Esophagus squamous epithelium (tissue), 5 donors: ENCODE measurements at regions not wholly inside any gene's neighbourhood (a gene's known extent, or its start where the extent isn't known, plus 50 kb on each side); places are given as distances from the start of the nearest gene placed in this dataset.
A peak's percentile ranks its signal among the peaks of the same experiment; 100 is the strongest.

Experiments used
- DNase-seq: peaks from one replicate; lab custom pipeline; 2025; lab: John Stamatoyannopoulos, UW
- H3K27ac ChIP-seq, 4 donors: fragments of 200-600 bp; sonication (generic); one replicate each; pipeline ENCODE4 v1.5.1; 2016 to 2019; ENCODE audit warnings: mild to moderate bottlenecking in 1 of 4
- H3K27me3 ChIP-seq, 4 donors: fragments of 200-600 bp; sonication (generic); 1 replicate in 3 of 4; 2 replicates in 1 of 4; pipeline versions ENCODE4 v1.5.1 to v1.6.0; 2017 to 2021; ENCODE audit warnings: antibody characterized with exemption in 1 of 4
- H3K36me3 ChIP-seq, 3 donors: fragments of 200-600 bp; sonication (generic); one replicate each; pipeline ENCODE4 v1.5.1; 2016 to 2019
- H3K4me1 ChIP-seq, 3 donors: fragments of 200-600 bp; sonication (generic); one replicate each; pipeline ENCODE4 v1.5.1; 2017 to 2019
- H3K4me3 ChIP-seq, 4 donors: fragments of 200-600 bp; sonication (generic); 1 replicate in 3 of 4; 2 replicates in 1 of 4; pipeline ENCODE4 v1.5.1; 2016 to 2019; ENCODE audit warnings: mild to moderate bottlenecking in 2 of 4, moderate library complexity in 1 of 4
- H3K9me3 ChIP-seq, 3 donors: fragments of 200-600 bp; sonication (generic); one replicate each; pipeline ENCODE4 v1.5.1; 2016 to 2019
- CTCF ChIP-seq, 6 experiments: fragments of 450-650 bp in 4 of 6; fragments of 200-600 bp in 2 of 6; sonication (generic) in 2 of 6; IDR thresholded peaks; one replicate each; pipeline ENCODE4 v1.5.1; 2016 to 2019; ENCODE audit warnings: antibody characterized with exemption in 6 of 6, mild to moderate bottlenecking in 4 of 6, moderate library complexity in 4 of 6
- POLR2A ChIP-seq, 4 donors: fragments of 450-650 bp; IDR thresholded peaks; one replicate each; pipeline ENCODE4 v1.6.1; 2017; ENCODE audit warnings: antibody characterized with exemption in 4 of 4, mild to moderate bottlenecking in 4 of 4, moderate library complexity in 3 of 4
- WGBS, 2 donors: methylation state at CpG; one replicate each; pipeline ENCODE4 v1.1.5; 2018; 5-methylcytosine and 5-hydroxymethylcytosine counted together
- intact Hi-C: fragments of 100-400 bp; cut with DNase I; formaldehyde crosslinking; loops from one replicate; pipeline ENCODE4 v1.15.0; 2022
- donor health status: DM: yes; HTN: yes; CAD: no.

- Histone ChIP-seq H3K4me1 (peaks cover 4 to 52% (median 22%) of the 10 kb centered on the region in 3 donors), H3K27me3 (no peaks in the 10 kb centered on the region), H3K27ac (no peak overlapping the region), H3K36me3 (no peaks in the 10 kb centered on the region), H3K4me3 (no peak overlapping the region), H3K9me3 (no peaks in the 10 kb centered on the region)
- no peak for DNase-seq
- no peak for TF ChIP-seq POLR2A (IDR thresholded peaks at IDR 0.05)
- TF ChIP-seq CTCF (IDR thresholded peaks at IDR 0.05): no peak
- 48 to 91% methylated on average over 2 to 3 of the region's 11 CpGs for WGBS, 2 donors
- intact Hi-C loops: no loop called here
Observed at GRCh38 chr5:178790371-178790770, 59.9 kb upstream of the ZNF354A start.

- TF ChIP-seq POLR2A (IDR thresholded peaks at IDR 0.05) (no peak), CTCF (IDR thresholded peaks at IDR 0.05) (no peak)
- intact Hi-C loops: no loop called here
- whole genome bisulfite sequencing, 2 donors: 78 to 85% methylated on average over 10 to 13 of the region's 21 CpGs
- H3K27me3 ChIP-seq: no peaks in the 10 kb centered on the region
- H3K9me3 ChIP-seq: no peaks in the 10 kb centered on the region
- H3K4me3 ChIP-seq: no peak overlapping the region
- H3K27ac ChIP-seq: peak overlapping the region in 3 of 4 donors; percentile 77 to 85 (median 82)
- H3K4me1 ChIP-seq: peaks cover 4 to 58% (median 23%) of the 10 kb centered on the region in 3 donors
- no peaks in the 10 kb centered on the region for H3K36me3 ChIP-seq
- no peak for DNase-seq
Observed at GRCh38 chr5:178788381-178789085, 58.1 kb upstream of the ZNF354A start.

DNA sequence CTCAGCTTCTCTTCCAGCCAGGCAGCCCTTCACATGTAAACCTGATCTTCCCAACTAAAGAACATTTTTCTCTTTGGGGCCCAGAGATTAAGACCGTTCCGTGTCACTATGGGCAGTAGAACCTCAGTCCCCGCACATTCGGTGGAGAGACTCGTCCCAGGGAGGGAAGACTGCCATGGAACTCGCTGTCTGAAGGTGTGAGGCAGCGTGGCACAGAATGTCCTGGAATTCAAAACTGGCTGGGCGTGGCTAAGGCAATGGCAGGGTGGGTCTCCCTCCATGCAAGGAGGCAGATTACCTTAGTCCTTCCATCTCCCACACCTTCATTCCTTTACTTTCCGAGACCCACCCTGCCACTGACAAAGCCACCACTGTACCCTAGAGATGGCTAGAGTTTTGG, 57.4 kb upstream of the ZNF354A start:
- Histone ChIP-seq H3K27me3 (no peaks in the 10 kb centered on the region), H3K4me1 (peaks cover 4 to 58% (median 23%) of the 10 kb centered on the region in 3 donors), H3K27ac (peak overlapping the region; percentile 72 to 85 (median 80)), H3K4me3 (no peak overlapping the region), H3K9me3 (no peaks in the 10 kb centered on the region), H3K36me3 (no peaks in the 10 kb centered on the region)
- WGBS, 2 donors: 62 to 77% methylated on average over 8 to 9 of the region's 9 CpGs
- DNase-seq: no peak
- TF ChIP-seq POLR2A (IDR thresholded peaks at IDR 0.05) (no peak), CTCF (IDR thresholded peaks at IDR 0.05) (no peak)
- intact Hi-C loops: no loop called here

DNA sequence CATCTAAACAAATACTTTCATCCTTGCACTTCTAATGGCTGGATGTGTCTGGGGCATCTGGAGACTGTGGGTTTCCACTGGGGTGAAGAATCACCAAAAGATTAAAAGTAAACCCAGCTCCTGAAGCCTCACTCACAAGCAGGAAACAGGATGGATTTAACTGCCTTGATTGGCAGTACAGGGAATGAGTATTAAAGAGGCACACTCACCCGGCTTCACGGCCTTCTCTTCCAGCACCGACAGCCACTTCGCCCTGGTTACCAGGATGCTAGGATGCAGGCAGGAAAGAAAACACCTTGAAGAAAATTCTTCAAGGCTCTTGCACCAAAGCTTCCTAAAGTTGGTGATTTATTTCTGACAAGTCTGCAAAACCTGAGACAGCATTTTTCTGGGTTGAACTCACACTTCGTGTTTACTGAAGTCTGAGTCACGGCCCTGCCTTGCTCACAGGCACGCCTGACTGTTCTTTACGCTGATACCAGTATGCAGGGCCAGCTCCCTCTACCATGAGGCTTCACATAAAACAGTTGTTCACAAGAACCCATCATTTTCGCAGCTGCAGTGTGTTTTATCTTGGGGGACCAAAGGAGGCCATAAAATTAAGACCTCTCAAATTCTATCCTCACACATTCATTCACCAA, 56.5 kb upstream of the ZNF354A start:
- DNase-seq: no peak
- Histone ChIP-seq H3K4me3 (no peak overlapping the region), H3K27me3 (no peaks in the 10 kb centered on the region), H3K36me3 (no peaks in the 10 kb centered on the region), H3K4me1 (peaks cover 4 to 58% (median 23%) of the 10 kb centered on the region in 3 donors), H3K9me3 (no peaks in the 10 kb centered on the region), H3K27ac (peak overlapping the region; percentile 72 to 85 (median 80))
- 25 to 30% methylated on average over 9 of the region's 9 CpGs for WGBS, 2 donors
- TF ChIP-seq CTCF (IDR thresholded peaks at IDR 0.05): no peak
- no peak for TF ChIP-seq POLR2A (IDR thresholded peaks at IDR 0.05)
- intact Hi-C loops: no loop called here

DNA sequence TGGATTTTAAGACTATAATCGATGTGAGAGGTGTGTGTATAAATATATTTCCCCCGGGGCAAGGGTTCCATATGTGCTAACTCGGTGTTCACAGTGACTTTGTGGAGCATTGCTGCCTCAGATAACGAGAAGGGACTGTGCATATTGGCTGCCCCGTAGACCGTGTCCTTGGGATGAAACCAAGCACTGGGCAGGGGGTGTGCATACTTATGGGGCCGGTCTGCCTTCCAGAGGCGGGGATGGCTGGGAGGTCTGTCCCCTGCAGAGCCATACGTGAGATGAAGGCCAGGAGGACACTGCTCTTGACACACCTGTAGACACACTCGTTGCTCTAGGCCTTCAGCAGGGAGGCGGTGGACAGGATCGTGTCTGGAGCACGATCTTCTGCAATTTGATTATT, 56.0 kb upstream of the ZNF354A start:
- DNase-seq: no peak
- TF ChIP-seq CTCF (IDR thresholded peaks at IDR 0.05) (no peak), POLR2A (IDR thresholded peaks at IDR 0.05) (no peak)

More for the DNA sequence above, 56.0 kb upstream of the ZNF354A start:
- H3K36me3 ChIP-seq: no peaks in the 10 kb centered on the region
- intact Hi-C loops: no loop called here
- no peaks in the 10 kb centered on the region for H3K9me3 ChIP-seq
- no peak overlapping the region for H3K4me3 ChIP-seq
- H3K27ac ChIP-seq: peak overlapping the region; percentile 72 to 85 (median 80)
- H3K4me1 ChIP-seq: peaks cover 4 to 58% (median 23%) of the 10 kb centered on the region in 3 donors
- WGBS, 2 donors: 54 to 64% methylated on average over 10 to 12 of the region's 13 CpGs
- H3K27me3 ChIP-seq: no peaks in the 10 kb centered on the region
